ENCODE measurements at regions not wholly inside any gene's neighbourhood (a gene's known extent, or its start where the extent isn't known, plus 50 kb on each side); places are given as distances from the start of the nearest gene placed in this dataset.

GRCh38 chr13:60727140-60727539 is 330.1 kb downstream of the TDRD3 start:
- WGBS (ENCODE audit: insufficient coverage): no CpG with 5 or more reads among the region's 2 CpGs
- Mint-ChIP-seq H3K9me3 (peaks cover 0 to 3% (median 0%) of the 10 kb centered on the region in 3 donors), H3K4me1 (no peaks in the 10 kb centered on the region), H3K36me3 (no peaks in the 10 kb centered on the region), H3K27ac (no peak overlapping the region), H3K4me3 (no peak overlapping the region), H3K27me3 (no peaks in the 10 kb centered on the region)
- H3K9me3 ChIP-seq: no peaks in the 10 kb centered on the region
- H3K4me1 ChIP-seq (ENCODE audit: control insufficient read depth in 1 of 2, extremely low read depth in 1 of 2, insufficient read depth in 2 of 2, low read length in 2 of 2): no peaks in the 10 kb centered on the region
- no peak overlapping the region for H3K27ac ChIP-seq (ENCODE audit: low read length)
- H3K36me3 ChIP-seq (ENCODE audit: control insufficient read depth in 2 of 2, extremely low read depth in 1 of 2, insufficient read depth in 1 of 2, low read length in 1 of 2): no peaks in the 10 kb centered on the region
- ATAC-seq (replicated peaks in 1 of 4): no peak
- no peaks in the 10 kb centered on the region for H3K27me3 ChIP-seq (replicated peaks in 1 of 2; ENCODE audit: control insufficient read depth in 2 of 2, extremely low read depth in 1 of 2, insufficient read depth in 2 of 2, low read length in 1 of 2)
- no peak for DNase-seq
- POLR2A ChIA-PET: no interaction called here
- CTCF ChIA-PET: no interaction called here
- no peak overlapping the region for H3K4me3 ChIP-seq (ENCODE audit: control insufficient read depth in 1 of 2, extremely low read depth in 1 of 2, low read length in 1 of 2)

- no peaks in the 10 kb centered on the region for H3K4me1 Mint-ChIP-seq
- no peak for DNase-seq
- H3K36me3 ChIP-seq (ENCODE audit: control insufficient read depth in 2 of 2, extremely low read depth in 1 of 2, insufficient read depth in 1 of 2, low read length in 1 of 2): no peaks in the 10 kb centered on the region
- ChIA-PET CTCF (no interaction called here), POLR2A (no interaction called here)
- no peak overlapping the region for H3K27ac ChIP-seq (ENCODE audit: low read length)
- H3K36me3 Mint-ChIP-seq: no peaks in the 10 kb centered on the region
- no peak overlapping the region for H3K27ac Mint-ChIP-seq
- H3K27me3 ChIP-seq (replicated peaks in 1 of 2; ENCODE audit: control insufficient read depth in 2 of 2, extremely low read depth in 1 of 2, insufficient read depth in 2 of 2, low read length in 1 of 2): no peaks in the 10 kb centered on the region
- no CpG with 5 or more reads among the region's 3 CpGs for WGBS (ENCODE audit: insufficient coverage)
- H3K27me3 Mint-ChIP-seq: no peaks in the 10 kb centered on the region
- H3K9me3 Mint-ChIP-seq: peaks cover 0 to 9% (median 7%) of the 10 kb centered on the region in 3 donors
- no peak for ATAC-seq (replicated peaks in 1 of 4)
- no peaks in the 10 kb centered on the region for H3K4me1 ChIP-seq (ENCODE audit: control insufficient read depth in 1 of 2, extremely low read depth in 1 of 2, insufficient read depth in 2 of 2, low read length in 2 of 2)
- H3K4me3 ChIP-seq (ENCODE audit: control insufficient read depth in 1 of 2, extremely low read depth in 1 of 2, low read length in 1 of 2): no peak overlapping the region
- no peak overlapping the region for H3K4me3 Mint-ChIP-seq
- no peaks in the 10 kb centered on the region for H3K9me3 ChIP-seq
Measured at GRCh38 chr13:60721063-60721462, 324.0 kb downstream of the TDRD3 start.

GRCh38 chr13:60720590-60720989 is 323.6 kb downstream of the TDRD3 start:
- H3K27me3 Mint-ChIP-seq: no peaks in the 10 kb centered on the region
- no CpG with 5 or more reads among the region's 3 CpGs for WGBS (ENCODE audit: insufficient coverage)
- ChIA-PET POLR2A (no interaction called here), CTCF (no interaction called here)
- H3K4me1 Mint-ChIP-seq: no peaks in the 10 kb centered on the region
- H3K9me3 Mint-ChIP-seq: peaks cover 0 to 9% (median 7%) of the 10 kb centered on the region in 3 donors
- Histone ChIP-seq H3K9me3 (no peaks in the 10 kb centered on the region), H3K4me1 (ENCODE audit: control insufficient read depth in 1 of 2, extremely low read depth in 1 of 2, insufficient read depth in 2 of 2, low read length in 2 of 2) (no peaks in the 10 kb centered on the region), H3K27me3 (replicated peaks in 1 of 2; ENCODE audit: control insufficient read depth in 2 of 2, extremely low read depth in 1 of 2, insufficient read depth in 2 of 2, low read length in 1 of 2) (no peaks in the 10 kb centered on the region), H3K36me3 (ENCODE audit: control insufficient read depth in 2 of 2, extremely low read depth in 1 of 2, insufficient read depth in 1 of 2, low read length in 1 of 2) (no peaks in the 10 kb centered on the region), H3K4me3 (ENCODE audit: control insufficient read depth in 1 of 2, extremely low read depth in 1 of 2, low read length in 1 of 2) (no peak overlapping the region), H3K27ac (ENCODE audit: low read length) (no peak overlapping the region)
- DNase-seq (no peak), ATAC-seq (replicated peaks in 1 of 4) (no peak)
- no peak overlapping the region for H3K27ac Mint-ChIP-seq
- no peak overlapping the region for H3K4me3 Mint-ChIP-seq
- H3K36me3 Mint-ChIP-seq: no peaks in the 10 kb centered on the region

- DNase-seq (no peak), ATAC-seq (replicated peaks in 1 of 4) (no peak)
- Mint-ChIP-seq H3K27ac (no peak overlapping the region), H3K4me1 (no peaks in the 10 kb centered on the region), H3K36me3 (no peaks in the 10 kb centered on the region), H3K27me3 (no peaks in the 10 kb centered on the region), H3K9me3 (peaks cover 0 to 7% (median 6%) of the 10 kb centered on the region in 3 donors), H3K4me3 (no peak overlapping the region)
- CTCF ChIA-PET: no interaction called here
- Histone ChIP-seq H3K36me3 (ENCODE audit: control insufficient read depth in 2 of 2, extremely low read depth in 1 of 2, insufficient read depth in 1 of 2, low read length in 1 of 2) (no peaks in the 10 kb centered on the region), H3K9me3 (no peaks in the 10 kb centered on the region), H3K4me1 (ENCODE audit: control insufficient read depth in 1 of 2, extremely low read depth in 1 of 2, insufficient read depth in 2 of 2, low read length in 2 of 2) (no peaks in the 10 kb centered on the region), H3K4me3 (ENCODE audit: control insufficient read depth in 1 of 2, extremely low read depth in 1 of 2, low read length in 1 of 2) (no peak overlapping the region), H3K27ac (ENCODE audit: low read length) (no peak overlapping the region), H3K27me3 (replicated peaks in 1 of 2; ENCODE audit: control insufficient read depth in 2 of 2, extremely low read depth in 1 of 2, insufficient read depth in 2 of 2, low read length in 1 of 2) (no peaks in the 10 kb centered on the region)
- POLR2A ChIA-PET: no interaction called here
- WGBS (ENCODE audit: insufficient coverage): 40% methylated on average over 1 of the region's 2 CpGs
Measured at GRCh38 chr13:60716313-60716712, 319.3 kb downstream of the TDRD3 start.

GRCh38 chr13:60707878-60708277 is 310.9 kb downstream of the TDRD3 start:
- H3K27ac Mint-ChIP-seq: no peak overlapping the region
- Histone ChIP-seq H3K9me3 (no peaks in the 10 kb centered on the region), H3K4me1 (ENCODE audit: control insufficient read depth in 1 of 2, extremely low read depth in 1 of 2, insufficient read depth in 2 of 2, low read length in 2 of 2) (no peaks in the 10 kb centered on the region), H3K36me3 (ENCODE audit: control insufficient read depth in 2 of 2, extremely low read depth in 1 of 2, insufficient read depth in 1 of 2, low read length in 1 of 2) (no peaks in the 10 kb centered on the region), H3K27ac (ENCODE audit: low read length) (no peak overlapping the region), H3K27me3 (replicated peaks in 1 of 2; ENCODE audit: control insufficient read depth in 2 of 2, extremely low read depth in 1 of 2, insufficient read depth in 2 of 2, low read length in 1 of 2) (no peaks in the 10 kb centered on the region), H3K4me3 (ENCODE audit: control insufficient read depth in 1 of 2, extremely low read depth in 1 of 2, low read length in 1 of 2) (no peak overlapping the region)
- CTCF ChIA-PET: no interaction called here
- H3K9me3 Mint-ChIP-seq: peaks cover 0 to 8% (median 7%) of the 10 kb centered on the region in 3 donors
- ATAC-seq (replicated peaks in 1 of 4) (no peak), DNase-seq (no peak)
- H3K36me3 Mint-ChIP-seq: no peaks in the 10 kb centered on the region
- H3K4me3 Mint-ChIP-seq: no peak overlapping the region
- POLR2A ChIA-PET: no interaction called here
- no peaks in the 10 kb centered on the region for H3K4me1 Mint-ChIP-seq
- H3K27me3 Mint-ChIP-seq: peaks cover 0 to 4% of the 10 kb centered on the region in 2 donors

GRCh38 chr13:60701895-60702294 is 304.9 kb downstream of the TDRD3 start:
- Histone ChIP-seq H3K4me3 (ENCODE audit: control insufficient read depth in 1 of 2, extremely low read depth in 1 of 2, low read length in 1 of 2) (no peak overlapping the region), H3K27me3 (replicated peaks in 1 of 2; ENCODE audit: control insufficient read depth in 2 of 2, extremely low read depth in 1 of 2, insufficient read depth in 2 of 2, low read length in 1 of 2) (no peaks in the 10 kb centered on the region), H3K9me3 (no peaks in the 10 kb centered on the region), H3K36me3 (ENCODE audit: control insufficient read depth in 2 of 2, extremely low read depth in 1 of 2, insufficient read depth in 1 of 2, low read length in 1 of 2) (no peaks in the 10 kb centered on the region), H3K27ac (ENCODE audit: low read length) (no peak overlapping the region), H3K4me1 (ENCODE audit: control insufficient read depth in 1 of 2, extremely low read depth in 1 of 2, insufficient read depth in 2 of 2, low read length in 2 of 2) (no peaks in the 10 kb centered on the region)
- Mint-ChIP-seq H3K27ac (no peak overlapping the region), H3K36me3 (no peaks in the 10 kb centered on the region), H3K27me3 (peaks cover 0 to 4% of the 10 kb centered on the region in 2 donors), H3K9me3 (peaks cover 4 to 9% (median 5%) of the 10 kb centered on the region in 3 donors), H3K4me1 (no peaks in the 10 kb centered on the region), H3K4me3 (no peak overlapping the region)
- ChIA-PET POLR2A (no interaction called here), CTCF (no interaction called here)
- ATAC-seq (replicated peaks in 1 of 4): no peak
- no peak for DNase-seq
- 40% methylated on average over 1 of the region's 3 CpGs for WGBS (ENCODE audit: insufficient coverage)

- ChIA-PET POLR2A (no interaction called here), CTCF (no interaction called here)
- DNase-seq (no peak), ATAC-seq (replicated peaks in 1 of 4) (no peak)
- Mint-ChIP-seq H3K36me3 (no peaks in the 10 kb centered on the region), H3K9me3 (peaks cover 4 to 9% (median 5%) of the 10 kb centered on the region in 3 donors), H3K27me3 (peaks cover 0 to 4% of the 10 kb centered on the region in 2 donors), H3K4me1 (no peaks in the 10 kb centered on the region), H3K4me3 (no peak overlapping the region), H3K27ac (no peak overlapping the region)
- WGBS (ENCODE audit: insufficient coverage): no CpG with 5 or more reads among the region's 4 CpGs
- Histone ChIP-seq H3K27me3 (replicated peaks in 1 of 2; ENCODE audit: control insufficient read depth in 2 of 2, extremely low read depth in 1 of 2, insufficient read depth in 2 of 2, low read length in 1 of 2) (no peaks in the 10 kb centered on the region), H3K4me3 (ENCODE audit: control insufficient read depth in 1 of 2, extremely low read depth in 1 of 2, low read length in 1 of 2) (no peak overlapping the region), H3K4me1 (ENCODE audit: control insufficient read depth in 1 of 2, extremely low read depth in 1 of 2, insufficient read depth in 2 of 2, low read length in 2 of 2) (no peaks in the 10 kb centered on the region), H3K9me3 (no peaks in the 10 kb centered on the region), H3K27ac (ENCODE audit: low read length) (no peak overlapping the region), H3K36me3 (ENCODE audit: control insufficient read depth in 2 of 2, extremely low read depth in 1 of 2, insufficient read depth in 1 of 2, low read length in 1 of 2) (no peaks in the 10 kb centered on the region)
Measured at GRCh38 chr13:60700994-60701393, 304.0 kb downstream of the TDRD3 start.
